NCI-H2171 (cell line): ENCODE measurements at regions not wholly inside any gene's neighbourhood (a gene's known extent, or its start where the extent isn't known, plus 50 kb on each side); places are given as distances from the start of the nearest gene placed in this dataset.

Source experiments
- DNase-seq: peaks from one replicate; lab custom pipeline; 2025; lab: John Stamatoyannopoulos, UW

GRCh38 chr5:31137676-31138075 lies 55.8 kb upstream of the CDH6 start:
- no peak for DNase-seq

- DNase-seq: no peak
These were observed 57.9 kb upstream of the CDH6 start for GRCh38 chr5:31135542-31135941.

GRCh38 chr5:31133488-31133887 lies 60.0 kb upstream of the CDH6 start:
- DNase-seq: no peak

GRCh38 chr5:31131381-31131891 lies 62.0 kb upstream of the CDH6 start:
- no peak for DNase-seq

GRCh38 chr5:31130676-31131075 lies 62.8 kb upstream of the CDH6 start:
- DNase-seq: no peak

GRCh38 chr5:31124651-31125305 lies 68.7 kb upstream of the CDH6 start:
- no peak for DNase-seq

GRCh38 chr5:31124026-31124425 lies 69.5 kb upstream of the CDH6 start:
- DNase-seq: no peak

- no peak for DNase-seq
These were observed 70.2 kb upstream of the CDH6 start for GRCh38 chr5:31122998-31123951.

- DNase-seq: no peak
These were observed 72.3 kb upstream of the CDH6 start for GRCh38 chr5:31121224-31121623.

GRCh38 chr5:31120642-31120948 lies 72.9 kb upstream of the CDH6 start:
- DNase-seq: no peak

- DNase-seq: no peak
These were observed 73.4 kb upstream of the CDH6 start for GRCh38 chr5:31119938-31120641.

- DNase-seq: no peak
These were observed 76.9 kb upstream of the CDH6 start for GRCh38 chr5:31116466-31117031.

GRCh38 chr5:31114817-31115216 lies 78.7 kb upstream of the CDH6 start:
- DNase-seq: no peak

- DNase-seq: no peak
These were observed 79.7 kb upstream of the CDH6 start for GRCh38 chr5:31113666-31114350.

GRCh38 chr5:31113101-31113500 lies 80.4 kb upstream of the CDH6 start:
- no peak for DNase-seq

- no peak for DNase-seq
These were observed 86.4 kb upstream of the CDH6 start for GRCh38 chr5:31107091-31107518.

GRCh38 chr5:31106691-31107090 lies 86.8 kb upstream of the CDH6 start:
- DNase-seq: no peak

GRCh38 chr5:31106278-31106677 lies 87.2 kb upstream of the CDH6 start:
- no peak for DNase-seq

- no peak for DNase-seq
These were observed 88.7 kb upstream of the CDH6 start for GRCh38 chr5:31104775-31105174.

GRCh38 chr5:31100781-31101310 lies 92.6 kb upstream of the CDH6 start:
- DNase-seq: no peak

- DNase-seq: no peak
These were observed 93.4 kb upstream of the CDH6 start for GRCh38 chr5:31100047-31100575.
